ENCODE measurements at regions not wholly inside any gene's neighbourhood (a gene's known extent, or its start where the extent isn't known, plus 50 kb on each side); places are given as distances from the start of the nearest gene placed in this dataset.

- TF ChIP-seq ZNF331 (CRISPR knock-in tag; IDR thresholded peaks at IDR 0.05; ENCODE audit: low read depth) (no peak), EZH2phosphoT487 (IDR thresholded peaks at IDR 0.05; ENCODE audit: unreplicated experiment) (no peak), POLR2AphosphoS5 (IDR thresholded peaks at IDR 0.05; ENCODE audit: low read depth) (no peak), EZH2 (IDR thresholded peaks at IDR 0.05; ENCODE audit: low read depth, unreplicated experiment) (no peak), CREB1 (CRISPR knock-in tag; IDR thresholded peaks at IDR 0.05; ENCODE audit: low read depth) (no peak), ETS1 (IDR thresholded peaks at IDR 0.05) (no peak), JUNB (IDR thresholded peaks at IDR 0.05; ENCODE audit: unreplicated experiment) (no peak), STAT1 (IDR thresholded peaks at IDR 0.05; ENCODE audit: unreplicated experiment) (no peak), NANOG (IDR thresholded peaks at IDR 0.05; ENCODE audit: borderline replicate concordance) (no peak), ZNF114 (CRISPR knock-in tag; IDR thresholded peaks at IDR 0.05) (no peak)
- TF ChIP-seq, protein P1, sequence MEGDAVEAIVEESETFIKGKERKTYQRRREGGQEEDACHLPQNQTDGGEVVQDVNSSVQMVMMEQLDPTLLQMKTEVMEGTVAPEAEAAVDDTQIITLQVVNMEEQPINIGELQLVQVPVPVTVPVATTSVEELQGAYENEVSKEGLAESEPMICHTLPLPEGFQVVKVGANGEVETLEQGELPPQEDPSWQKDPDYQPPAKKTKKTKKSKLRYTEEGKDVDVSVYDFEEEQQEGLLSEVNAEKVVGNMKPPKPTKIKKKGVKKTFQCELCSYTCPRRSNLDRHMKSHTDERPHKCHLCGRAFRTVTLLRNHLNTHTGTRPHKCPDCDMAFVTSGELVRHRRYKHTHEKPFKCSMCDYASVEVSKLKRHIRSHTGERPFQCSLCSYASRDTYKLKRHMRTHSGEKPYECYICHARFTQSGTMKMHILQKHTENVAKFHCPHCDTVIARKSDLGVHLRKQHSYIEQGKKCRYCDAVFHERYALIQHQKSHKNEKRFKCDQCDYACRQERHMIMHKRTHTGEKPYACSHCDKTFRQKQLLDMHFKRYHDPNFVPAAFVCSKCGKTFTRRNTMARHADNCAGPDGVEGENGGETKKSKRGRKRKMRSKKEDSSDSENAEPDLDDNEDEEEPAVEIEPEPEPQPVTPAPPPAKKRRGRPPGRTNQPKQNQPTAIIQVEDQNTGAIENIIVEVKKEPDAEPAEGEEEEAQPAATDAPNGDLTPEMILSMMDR (conservative IDR thresholded peaks at IDR 0.05; ENCODE audit: low read depth in 2 of 2): no peak
- TF ChIP-seq, protein P2, sequence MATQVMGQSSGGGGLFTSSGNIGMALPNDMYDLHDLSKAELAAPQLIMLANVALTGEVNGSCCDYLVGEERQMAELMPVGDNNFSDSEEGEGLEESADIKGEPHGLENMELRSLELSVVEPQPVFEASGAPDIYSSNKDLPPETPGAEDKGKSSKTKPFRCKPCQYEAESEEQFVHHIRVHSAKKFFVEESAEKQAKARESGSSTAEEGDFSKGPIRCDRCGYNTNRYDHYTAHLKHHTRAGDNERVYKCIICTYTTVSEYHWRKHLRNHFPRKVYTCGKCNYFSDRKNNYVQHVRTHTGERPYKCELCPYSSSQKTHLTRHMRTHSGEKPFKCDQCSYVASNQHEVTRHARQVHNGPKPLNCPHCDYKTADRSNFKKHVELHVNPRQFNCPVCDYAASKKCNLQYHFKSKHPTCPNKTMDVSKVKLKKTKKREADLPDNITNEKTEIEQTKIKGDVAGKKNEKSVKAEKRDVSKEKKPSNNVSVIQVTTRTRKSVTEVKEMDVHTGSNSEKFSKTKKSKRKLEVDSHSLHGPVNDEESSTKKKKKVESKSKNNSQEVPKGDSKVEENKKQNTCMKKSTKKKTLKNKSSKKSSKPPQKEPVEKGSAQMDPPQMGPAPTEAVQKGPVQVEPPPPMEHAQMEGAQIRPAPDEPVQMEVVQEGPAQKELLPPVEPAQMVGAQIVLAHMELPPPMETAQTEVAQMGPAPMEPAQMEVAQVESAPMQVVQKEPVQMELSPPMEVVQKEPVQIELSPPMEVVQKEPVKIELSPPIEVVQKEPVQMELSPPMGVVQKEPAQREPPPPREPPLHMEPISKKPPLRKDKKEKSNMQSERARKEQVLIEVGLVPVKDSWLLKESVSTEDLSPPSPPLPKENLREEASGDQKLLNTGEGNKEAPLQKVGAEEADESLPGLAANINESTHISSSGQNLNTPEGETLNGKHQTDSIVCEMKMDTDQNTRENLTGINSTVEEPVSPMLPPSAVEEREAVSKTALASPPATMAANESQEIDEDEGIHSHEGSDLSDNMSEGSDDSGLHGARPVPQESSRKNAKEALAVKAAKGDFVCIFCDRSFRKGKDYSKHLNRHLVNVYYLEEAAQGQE (IDR thresholded peaks at IDR 0.05; ENCODE audit: unreplicated experiment): no peak
- TF ChIP-seq, protein P3, sequence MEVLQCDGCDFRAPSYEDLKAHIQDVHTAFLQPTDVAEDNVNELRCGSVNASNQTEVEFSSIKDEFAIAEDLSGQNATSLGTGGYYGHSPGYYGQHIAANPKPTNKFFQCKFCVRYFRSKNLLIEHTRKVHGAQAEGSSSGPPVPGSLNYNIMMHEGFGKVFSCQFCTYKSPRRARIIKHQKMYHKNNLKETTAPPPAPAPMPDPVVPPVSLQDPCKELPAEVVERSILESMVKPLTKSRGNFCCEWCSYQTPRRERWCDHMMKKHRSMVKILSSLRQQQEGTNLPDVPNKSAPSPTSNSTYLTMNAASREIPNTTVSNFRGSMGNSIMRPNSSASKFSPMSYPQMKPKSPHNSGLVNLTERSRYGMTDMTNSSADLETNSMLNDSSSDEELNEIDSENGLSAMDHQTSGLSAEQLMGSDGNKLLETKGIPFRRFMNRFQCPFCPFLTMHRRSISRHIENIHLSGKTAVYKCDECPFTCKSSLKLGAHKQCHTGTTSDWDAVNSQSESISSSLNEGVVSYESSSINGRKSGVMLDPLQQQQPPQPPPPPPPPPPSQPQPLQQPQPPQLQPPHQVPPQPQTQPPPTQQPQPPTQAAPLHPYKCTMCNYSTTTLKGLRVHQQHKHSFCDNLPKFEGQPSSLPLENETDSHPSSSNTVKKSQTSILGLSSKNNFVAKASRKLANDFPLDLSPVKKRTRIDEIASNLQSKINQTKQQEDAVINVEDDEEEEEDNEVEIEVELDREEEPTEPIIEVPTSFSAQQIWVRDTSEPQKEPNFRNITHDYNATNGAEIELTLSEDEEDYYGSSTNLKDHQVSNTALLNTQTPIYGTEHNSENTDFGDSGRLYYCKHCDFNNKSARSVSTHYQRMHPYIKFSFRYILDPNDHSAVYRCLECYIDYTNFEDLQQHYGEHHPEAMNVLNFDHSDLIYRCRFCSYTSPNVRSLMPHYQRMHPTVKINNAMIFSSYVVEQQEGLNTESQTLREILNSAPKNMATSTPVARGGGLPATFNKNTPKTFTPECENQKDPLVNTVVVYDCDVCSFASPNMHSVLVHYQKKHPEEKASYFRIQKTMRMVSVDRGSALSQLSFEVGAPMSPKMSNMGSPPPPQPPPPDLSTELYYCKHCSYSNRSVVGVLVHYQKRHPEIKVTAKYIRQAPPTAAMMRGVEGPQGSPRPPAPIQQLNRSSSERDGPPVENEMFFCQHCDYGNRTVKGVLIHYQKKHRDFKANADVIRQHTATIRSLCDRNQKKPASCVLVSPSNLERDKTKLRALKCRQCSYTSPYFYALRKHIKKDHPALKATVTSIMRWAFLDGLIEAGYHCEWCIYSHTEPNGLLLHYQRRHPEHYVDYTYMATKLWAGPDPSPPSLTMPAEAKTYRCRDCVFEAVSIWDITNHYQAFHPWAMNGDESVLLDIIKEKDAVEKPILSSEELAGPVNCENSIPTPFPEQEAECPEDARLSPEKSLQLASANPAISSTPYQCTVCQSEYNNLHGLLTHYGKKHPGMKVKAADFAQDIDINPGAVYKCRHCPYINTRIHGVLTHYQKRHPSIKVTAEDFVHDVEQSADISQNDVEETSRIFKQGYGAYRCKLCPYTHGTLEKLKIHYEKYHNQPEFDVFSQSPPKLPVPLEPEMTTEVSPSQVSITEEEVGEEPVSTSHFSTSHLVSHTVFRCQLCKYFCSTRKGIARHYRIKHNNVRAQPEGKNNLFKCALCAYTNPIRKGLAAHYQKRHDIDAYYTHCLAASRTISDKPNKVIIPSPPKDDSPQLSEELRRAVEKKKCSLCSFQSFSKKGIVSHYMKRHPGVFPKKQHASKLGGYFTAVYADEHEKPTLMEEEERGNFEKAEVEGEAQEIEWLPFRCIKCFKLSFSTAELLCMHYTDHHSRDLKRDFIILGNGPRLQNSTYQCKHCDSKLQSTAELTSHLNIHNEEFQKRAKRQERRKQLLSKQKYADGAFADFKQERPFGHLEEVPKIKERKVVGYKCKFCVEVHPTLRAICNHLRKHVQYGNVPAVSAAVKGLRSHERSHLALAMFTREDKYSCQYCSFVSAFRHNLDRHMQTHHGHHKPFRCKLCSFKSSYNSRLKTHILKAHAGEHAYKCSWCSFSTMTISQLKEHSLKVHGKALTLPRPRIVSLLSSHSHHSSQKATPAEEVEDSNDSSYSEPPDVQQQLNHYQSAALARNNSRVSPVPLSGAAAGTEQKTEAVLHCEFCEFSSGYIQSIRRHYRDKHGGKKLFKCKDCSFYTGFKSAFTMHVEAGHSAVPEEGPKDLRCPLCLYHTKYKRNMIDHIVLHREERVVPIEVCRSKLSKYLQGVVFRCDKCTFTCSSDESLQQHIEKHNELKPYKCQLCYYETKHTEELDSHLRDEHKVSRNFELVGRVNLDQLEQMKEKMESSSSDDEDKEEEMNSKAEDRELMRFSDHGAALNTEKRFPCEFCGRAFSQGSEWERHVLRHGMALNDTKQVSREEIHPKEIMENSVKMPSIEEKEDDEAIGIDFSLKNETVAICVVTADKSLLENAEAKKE (CRISPR knock-in tag; IDR thresholded peaks at IDR 0.05): no peak
- H4K20me1 ChIP-seq (replicated peaks; ENCODE audit: insufficient read depth): no peaks in the 10 kb centered on the region
- peaks cover 7% of the 10 kb centered on the region for H3K27me3 Mint-ChIP-seq (ENCODE audit: insufficient read depth, low read depth, poor library complexity)
- H3K27ac Mint-ChIP-seq: no peak overlapping the region
- ATAC-seq (no peak), DNase-seq (ENCODE audit: low spot score) (no peak)
- H3F3A ChIP-seq (replicated peaks; ENCODE audit: low read depth): no peaks in the 10 kb centered on the region
- no peak overlapping the region for H3K4me2 ChIP-seq
- H2AFZ ChIP-seq: peak overlapping the region; percentile 47; the same call in 1 of the 2 replicates
- no peaks in the 10 kb centered on the region for H3K9me2 ChIP-seq (ENCODE audit: insufficient read depth)
- H3K4me1 ChIP-seq (ENCODE audit: insufficient read depth): peaks cover 8% of the 10 kb centered on the region; the same call in 1 of the 2 replicates
- no peak overlapping the region for H3K4me3 Mint-ChIP-seq
- H3K27me3 ChIP-seq (ENCODE audit: insufficient read depth): no peaks in the 10 kb centered on the region
- H3K79me2 ChIP-seq (replicated peaks; ENCODE audit: insufficient read depth): no peaks in the 10 kb centered on the region
- H3K27ac ChIP-seq (ENCODE audit: low read depth): no peak overlapping the region
- no peaks in the 10 kb centered on the region for H3K36me3 ChIP-seq (ENCODE audit: insufficient read depth)
- H3K9me3 Mint-ChIP-seq: no peaks in the 10 kb centered on the region
- H3K36me3 Mint-ChIP-seq (ENCODE audit: low read depth): no peaks in the 10 kb centered on the region; the same call in 2 of the 3 replicates
- H3K4me1 Mint-ChIP-seq: peaks cover 23% of the 10 kb centered on the region
- no peak overlapping the region for H3K4me3 ChIP-seq
Observed at GRCh38 chr6:108758884-108759283, 89.3 kb upstream of the ARMC2 start.

Data from GM23338 (cell line).